H1 (cell line): ENCODE measurements at regions not wholly inside any gene's neighbourhood (a gene's known extent, or its start where the extent isn't known, plus 50 kb on each side); places are given as distances from the start of the nearest gene placed in this dataset.

Experiments
- CTCF ChIA-PET: fragments of 300-600 bp; sonication (Branson Sonifier 250); formaldehyde crosslinking; loops from one replicate; lab custom pipeline; 2021; ENCODE audit not compliant: partially characterized antibody; lab: Charles Lee
- POLR2A ChIA-PET: fragments of 300-600 bp; sonication (Branson Sonifier 250); formaldehyde crosslinking; loops from one replicate; lab custom pipeline; 2021; ENCODE audit warnings: inconsistent platforms; ENCODE audit not compliant: partially characterized antibody; lab: Charles Lee
- DNase-seq, 2 experiments: peaks; one replicate each; pipeline versions ENCODE4 v3.0.0 to v3.0.0-alpha.2; 2010 to 2022; ENCODE audit warnings: low spot score in 2 of 2, low read depth in 1 of 2, mixed read lengths in 1 of 2
- FAIRE-seq: peaks from 2 replicates; lab custom pipeline; 2011; peaks lifted over from hg19 to GRCh38; lab: Jason Lieb, UNC
- H2AFZ ChIP-seq: 2 replicates; pipeline ENCODE4 v1.8.1; 2012; ENCODE audit warnings: low read length, inconsistent platforms
- H2AK5ac ChIP-seq: 2 replicates; pipeline ENCODE4 v1.6.1; 2013; ENCODE audit warnings: low read depth, low read length
- H2BK120ac ChIP-seq: replicated peaks from 2 replicates; pipeline ENCODE3; 2013; ENCODE audit warnings: low read depth, low read length, inconsistent platforms
- H2BK12ac ChIP-seq: 2 replicates; pipeline ENCODE4 v1.6.1; 2013; ENCODE audit warnings: low read depth, low read length
- H2BK15ac ChIP-seq: 2 replicates; pipeline ENCODE4 v1.6.1; 2013; ENCODE audit warnings: low read length
- H2BK20ac ChIP-seq: 2 replicates; pipeline ENCODE4 v1.6.1; 2013; ENCODE audit warnings: low read length
- H2BK5ac ChIP-seq: 2 replicates; pipeline ENCODE4 v1.6.1; 2013; ENCODE audit warnings: low read depth, low read length
- H3K14ac ChIP-seq: 2 replicates; pipeline ENCODE4 v1.6.1; 2013; ENCODE audit warnings: inconsistent platforms; ENCODE audit not compliant: insufficient read length
- H3K18ac ChIP-seq: 2 replicates; pipeline ENCODE4 v1.6.1; 2013; ENCODE audit warnings: low read length; ENCODE audit errors: extremely low read depth
- H3K23ac ChIP-seq: 2 replicates; pipeline ENCODE4 v1.6.1; 2013; ENCODE audit warnings: inconsistent platforms; ENCODE audit not compliant: insufficient read length
- H3K23me2 ChIP-seq: 2 replicates; pipeline ENCODE4 v1.6.1; 2013; ENCODE audit warnings: low read depth, low read length
- H3K27ac ChIP-seq: 2 replicates; pipeline ENCODE4 v1.6.1; 2011; ENCODE audit warnings: low read depth, low read length, inconsistent platforms
- H3K27me3 ChIP-seq, 4 experiments: replicated peaks in 1 of 4; 1 replicate in 1 of 4; 2 replicates in 3 of 4; pipeline versions ENCODE4 v1.6.1 to v1.8.1; 2011 to 2013; ENCODE audit warnings: low read length in 3 of 4, mild to moderate bottlenecking in 3 of 4, inconsistent platforms in 2 of 4, mixed read lengths in 2 of 4, moderate library complexity in 1 of 4; ENCODE audit not compliant: control insufficient read depth in 3 of 4, insufficient read depth in 3 of 4; ENCODE audit errors: extremely low read depth in 1 of 4
- H3K36me3 ChIP-seq, 4 experiments: 2 replicates each; pipeline versions ENCODE4 v1.6.1 to v1.8.1; 2011 to 2013; ENCODE audit warnings: mild to moderate bottlenecking in 4 of 4, low read length in 3 of 4, moderate library complexity in 2 of 4, control low read depth in 1 of 4, inconsistent platforms in 1 of 4; ENCODE audit not compliant: insufficient read depth in 4 of 4, control insufficient read depth in 2 of 4
- H3K4ac ChIP-seq: replicated peaks from 2 replicates; pipeline ENCODE3; 2013; ENCODE audit warnings: low read length, low read depth, mixed read lengths, inconsistent platforms; ENCODE audit not compliant: insufficient read length
- H3K4me1 ChIP-seq, 4 experiments: replicated peaks in 1 of 4; 1 replicate in 1 of 4; 2 replicates in 3 of 4; pipeline versions ENCODE4 v1.6.1 to v1.8.1; 2011 to 2013; ENCODE audit warnings: low read length in 3 of 4, inconsistent platforms in 2 of 4, mixed read lengths in 1 of 4; ENCODE audit not compliant: insufficient read depth in 4 of 4, control insufficient read depth in 3 of 4
- H3K4me2 ChIP-seq, 2 experiments: 2 replicates each; pipeline versions ENCODE4 v1.6.1 to v1.8.1; 2011 to 2013; ENCODE audit warnings: low read depth in 2 of 2, low read length in 2 of 2, control low read depth in 1 of 2, inconsistent platforms in 1 of 2, mild to moderate bottlenecking in 1 of 2; ENCODE audit not compliant: insufficient read depth in 1 of 2
- H3K4me3 ChIP-seq, 4 experiments: fragments of 200-600, 300-600 bp in 1 of 4; sonication (generic), shearing (Covaris generic), sonication (Bioruptor Twin) in 1 of 4; 2 replicates each; pipeline versions ENCODE4 v1.5.1 to v1.8.1; 2011 to 2016; ENCODE audit warnings: low read length in 4 of 4, low read depth in 3 of 4, control low read depth in 2 of 4, inconsistent platforms in 2 of 4, mild to moderate bottlenecking in 2 of 4, mixed read lengths in 1 of 4, moderate library complexity in 1 of 4; ENCODE audit not compliant: insufficient read depth in 2 of 4; ENCODE audit errors: extremely low read depth in 1 of 4
- H3K56ac ChIP-seq: replicated peaks from 2 replicates; pipeline ENCODE3; 2013; ENCODE audit warnings: low read depth, mild to moderate bottlenecking, mixed read lengths, low read length, inconsistent platforms; ENCODE audit not compliant: insufficient read length
- H3K79me1 ChIP-seq: 2 replicates; pipeline ENCODE4 v1.6.1; 2013; ENCODE audit warnings: low read depth, low read length, control low read depth
- H3K79me2 ChIP-seq, 2 experiments: 2 replicates each; pipeline versions ENCODE4 v1.6.1 to v1.8.1; 2012 to 2013; ENCODE audit warnings: low read length in 2 of 2, mild to moderate bottlenecking in 2 of 2, inconsistent platforms in 1 of 2; ENCODE audit not compliant: insufficient read depth in 2 of 2, control insufficient read depth in 1 of 2
- H3K9ac ChIP-seq, 4 experiments: replicated peaks in 1 of 4; 1 replicate in 1 of 4; 2 replicates in 3 of 4; pipeline versions ENCODE4 v1.6.1 to v1.8.1; 2011 to 2013; ENCODE audit warnings: low read depth in 3 of 4, low read length in 3 of 4, control low read depth in 2 of 4, mild to moderate bottlenecking in 2 of 4, moderate library complexity in 2 of 4, inconsistent platforms in 1 of 4; ENCODE audit errors: extremely low read depth in 1 of 4
- H3K9me3 ChIP-seq, 2 experiments: 2 replicates each; pipeline versions ENCODE4 v1.6.1 to v1.8.1; 2012 to 2013; ENCODE audit warnings: mild to moderate bottlenecking in 2 of 2, moderate library complexity in 2 of 2, control low read depth in 1 of 2, inconsistent platforms in 1 of 2, low read depth in 1 of 2, low read length in 1 of 2, mixed read lengths in 1 of 2; ENCODE audit not compliant: insufficient read depth in 2 of 2
- H4K20me1 ChIP-seq, 2 experiments: replicated peaks in 1 of 2; 2 replicates each; pipeline versions ENCODE3 to v1.8.1; 2011 to 2013; ENCODE audit warnings: inconsistent platforms in 2 of 2, low read length in 2 of 2, mild to moderate bottlenecking in 1 of 2; ENCODE audit not compliant: insufficient read depth in 2 of 2, control insufficient read depth in 1 of 2
- H4K5ac ChIP-seq: 2 replicates; pipeline ENCODE4 v1.6.1; 2013; ENCODE audit warnings: low read length, low read depth, mixed read lengths, inconsistent platforms; ENCODE audit not compliant: insufficient read length
- H4K8ac ChIP-seq: 2 replicates; pipeline ENCODE4 v1.8.0; 2013; ENCODE audit warnings: mild to moderate bottlenecking, moderate library complexity, low read length, inconsistent platforms; ENCODE audit not compliant: insufficient read depth; ENCODE audit errors: extremely low read depth
- H4K91ac ChIP-seq: replicated peaks from 2 replicates; pipeline ENCODE3; 2013; ENCODE audit warnings: low read length, mixed read lengths, inconsistent platforms; ENCODE audit not compliant: insufficient read length
- CBX8 ChIP-seq: fragments of 300-800, 300-1000 bp; sonication (generic); IDR thresholded peaks from 2 replicates; pipeline ENCODE4 v1.7.1; 2016; ENCODE audit warnings: low read depth, low read length, borderline replicate concordance
- EP300 ChIP-seq, 2 experiments: IDR thresholded peaks; 1 replicate in 1 of 2; 2 replicates in 1 of 2; pipeline ENCODE4 v1.6.1; 2011 to 2012; ENCODE audit warnings: low read depth in 2 of 2, low read length in 2 of 2, mild to moderate bottlenecking in 2 of 2, borderline replicate concordance in 1 of 2, inconsistent platforms in 1 of 2, moderate library complexity in 1 of 2
- GTF2F1 ChIP-seq: IDR thresholded peaks from 2 replicates; pipeline ENCODE4 v1.6.1; 2012; ENCODE audit warnings: low read depth, low read length, improper control_type of control experiment, borderline replicate concordance
- HDAC2 ChIP-seq, 2 experiments: fragments of 300-600 bp in 1 of 2; sonication (generic) in 1 of 2; IDR thresholded peaks; 2 replicates each; pipeline ENCODE4 v1.6.1; 2011 to 2012; ENCODE audit warnings: low read depth in 2 of 2, low read length in 2 of 2, mild to moderate bottlenecking in 2 of 2, moderate library complexity in 2 of 2, borderline replicate concordance in 1 of 2, inconsistent platforms in 1 of 2
- JUND ChIP-seq: IDR thresholded peaks from 2 replicates; pipeline ENCODE4 v1.6.1; 2011; ENCODE audit warnings: mild to moderate bottlenecking, improper control_type of control experiment, low read length
- RBBP5 ChIP-seq: IDR thresholded peaks from 2 replicates; pipeline ENCODE4 v1.7.1; 2012; ENCODE audit warnings: low read depth, mild to moderate bottlenecking, inconsistent platforms, low read length, moderate library complexity, borderline replicate concordance
- SP1 ChIP-seq: IDR thresholded peaks from 2 replicates; pipeline ENCODE4 v1.6.1; 2011; ENCODE audit warnings: low read depth, low read length
- SP2 ChIP-seq: IDR thresholded peaks from 2 replicates; pipeline ENCODE4 v1.6.1; 2012; ENCODE audit warnings: mild to moderate bottlenecking, low read length, inconsistent platforms
- TAF7 ChIP-seq: optimal IDR thresholded peaks from 2 replicates; pipeline ENCODE3; 2011; ENCODE audit warnings: low read depth, mild to moderate bottlenecking, inconsistent platforms, low read length, moderate library complexity, borderline replicate concordance
- WGBS, 2 experiments: shearing (Covaris generic) in 1 of 2; methylation state at CpG; one replicate each; pipeline versions ENCODE4 v1.1.6 to v1.1.7; 2013 to 2015; ENCODE audit warnings: low lambda C conversion rate in 2 of 2, mixed read lengths in 2 of 2, inconsistent platforms in 1 of 2, low coverage in 1 of 2, missing lambda C conversion rate in 1 of 2; ENCODE audit not compliant: insufficient replicate concordance in 2 of 2, insufficient coverage in 1 of 2, insufficient read length in 1 of 2; ENCODE audit errors: extremely low coverage in 1 of 2, missing lambda C conversion rate in 1 of 2; 5-methylcytosine and 5-hydroxymethylcytosine counted together

- Histone ChIP-seq H3K27ac (no peak overlapping the region), H2BK12ac (no peak overlapping the region), H2BK5ac (no peak overlapping the region), H3K36me3 (no peaks in the 10 kb centered on the region), H2AK5ac (no peak overlapping the region), H2BK15ac (no peak overlapping the region), H3K23me2 (no peaks in the 10 kb centered on the region), H3K4me3 (no peak overlapping the region), H3K9me3 (no peaks in the 10 kb centered on the region), H3K4me1 (no peaks in the 10 kb centered on the region), H2BK120ac (no peak overlapping the region), H3K79me1 (no peaks in the 10 kb centered on the region), H3K27me3 (no peaks in the 10 kb centered on the region), H3K4ac (no peak overlapping the region), H3K79me2 (no peaks in the 10 kb centered on the region), H2BK20ac (no peak overlapping the region), H4K5ac (no peak overlapping the region), H4K20me1 (no peaks in the 10 kb centered on the region), H2AFZ (no peak overlapping the region), H4K8ac (no peak overlapping the region), H4K91ac (no peak overlapping the region), H3K9ac (no peak overlapping the region), H3K56ac (no peak overlapping the region), H3K23ac (no peak overlapping the region)
- no peak for DNase-seq
- POLR2A ChIA-PET, result no interaction called here
- 100% methylated on average over 1 of the region's 1 CpG; no CpG with 5 or more reads in 1 of the 2 experiments for WGBS, 2 experiments
- TF ChIP-seq TAF7 (no peak), RBBP5 (no peak), EP300 (IDR thresholded peaks at IDR 0.05; ENCODE audit: borderline replicate concordance in 1 of 2, low read depth in 2 of 2, low read length in 2 of 2) (no peak), SP1 (no peak), HDAC2 (IDR thresholded peaks at IDR 0.05; ENCODE audit: borderline replicate concordance in 1 of 2, low read depth in 2 of 2, low read length in 2 of 2) (no peak), JUND (no peak), SP2 (no peak), GTF2F1 (no peak), CBX8 (no peak)
- TF ChIP-seq, all 59 proteins: peak for 0
- no peak overlapping the region for H3K4me2 ChIP-seq
- CTCF ChIA-PET, result no interaction called here
- FAIRE-seq, result no peak
- no peak overlapping the region for H3K14ac ChIP-seq
- H3K18ac ChIP-seq, result no peak overlapping the region
These were observed 445.8 kb upstream of the CITED2 start for GRCh38 chr6:139820210-139820609.
